ENCODE measurements at regions not wholly inside any gene's neighbourhood (a gene's known extent, or its start where the extent isn't known, plus 50 kb on each side); places are given as distances from the start of the nearest gene placed in this dataset.

GRCh38 chr18:44516450-44516849 is 164.2 kb upstream of the SETBP1 start:
- WGBS, 5 donors = 75 to 84% (median 78%) methylated on average over 1 of the region's 1 CpG
- no peak overlapping the region for H3K27ac ChIP-seq
- no peak overlapping the region for H3K4me3 ChIP-seq
- no peaks in the 10 kb centered on the region for H3K36me3 ChIP-seq
- TF ChIP-seq POLR2AphosphoS5 (IDR thresholded peaks at IDR 0.05) = no peak
- TF ChIP-seq EP300 (IDR thresholded peaks at IDR 0.05) = no peak
- no peak for TF ChIP-seq CTCF (IDR thresholded peaks at IDR 0.05)
- TF ChIP-seq POLR2A (IDR thresholded peaks at IDR 0.05) = no peak
- DNase-seq = no peak
- no peaks in the 10 kb centered on the region for H3K4me1 ChIP-seq
- intact Hi-C loops (cut with DNase I; ENCODE audit: low total_unique reads) = no loop called here
- H3K9me3 ChIP-seq = no peaks in the 10 kb centered on the region
- H3K27me3 ChIP-seq = no peaks in the 10 kb centered on the region

GRCh38 chr18:44517136-44517535 is 163.6 kb upstream of the SETBP1 start:
- Histone ChIP-seq H3K4me1 (no peaks in the 10 kb centered on the region), H3K9me3 (no peaks in the 10 kb centered on the region), H3K27ac (no peak overlapping the region), H3K4me3 (no peak overlapping the region), H3K27me3 (no peaks in the 10 kb centered on the region), H3K36me3 (no peaks in the 10 kb centered on the region)
- WGBS, 5 donors = 74 to 85% (median 82%) methylated on average over 3 of the region's 3 CpGs
- intact Hi-C loops (cut with DNase I; ENCODE audit: low total_unique reads) = no loop called here
- no peak for DNase-seq
- TF ChIP-seq CTCF (IDR thresholded peaks at IDR 0.05) (no peak), POLR2AphosphoS5 (IDR thresholded peaks at IDR 0.05) (no peak), EP300 (IDR thresholded peaks at IDR 0.05) (no peak)

- Histone ChIP-seq H3K4me1 (no peaks in the 10 kb centered on the region), H3K9me3 (no peaks in the 10 kb centered on the region), H3K36me3 (no peaks in the 10 kb centered on the region), H3K27ac (no peak overlapping the region), H3K4me3 (no peak overlapping the region), H3K27me3 (no peaks in the 10 kb centered on the region)
- WGBS, 5 donors = 63 to 77% (median 74%) methylated on average over 4 of the region's 4 CpGs
- no peak for DNase-seq
- intact Hi-C loops (cut with DNase I; ENCODE audit: low total_unique reads) = no loop called here
- TF ChIP-seq POLR2AphosphoS5 (IDR thresholded peaks at IDR 0.05) = no peak
- TF ChIP-seq CTCF (IDR thresholded peaks at IDR 0.05) = no peak
- no peak for TF ChIP-seq EP300 (IDR thresholded peaks at IDR 0.05)
- TF ChIP-seq POLR2A (IDR thresholded peaks at IDR 0.05) = no peak
Observed at GRCh38 chr18:44518091-44518615, 162.5 kb upstream of the SETBP1 start.

GRCh38 chr18:44518666-44519065 is 162.0 kb upstream of the SETBP1 start:
- Histone ChIP-seq H3K9me3 (no peaks in the 10 kb centered on the region), H3K4me1 (no peaks in the 10 kb centered on the region), H3K4me3 (no peak overlapping the region), H3K27ac (no peak overlapping the region), H3K36me3 (no peaks in the 10 kb centered on the region), H3K27me3 (no peaks in the 10 kb centered on the region)
- WGBS, 5 donors = 64 to 100% (median 87%) methylated on average over 1 of the region's 1 CpG
- TF ChIP-seq POLR2AphosphoS5 (IDR thresholded peaks at IDR 0.05) = no peak
- no peak for TF ChIP-seq POLR2A (IDR thresholded peaks at IDR 0.05)
- TF ChIP-seq CTCF (IDR thresholded peaks at IDR 0.05) = no peak
- TF ChIP-seq EP300 (IDR thresholded peaks at IDR 0.05) = no peak
- intact Hi-C loops (cut with DNase I; ENCODE audit: low total_unique reads) = no loop called here
- no peak for DNase-seq
